ENCODE measurements at regions not wholly inside any gene's neighbourhood (a gene's known extent, or its start where the extent isn't known, plus 50 kb on each side); places are given as distances from the start of the nearest gene placed in this dataset.

GRCh38 chr4:159673221-159673620 lies 570.3 kb downstream of the RAPGEF2 start:
- no peaks in the 10 kb centered on the region for H3K9me3 Mint-ChIP-seq (ENCODE audit: unreplicated experiment)
- H3K27me3 Mint-ChIP-seq (ENCODE audit: insufficient read depth, unreplicated experiment), result no peaks in the 10 kb centered on the region
- H3K27ac Mint-ChIP-seq (ENCODE audit: unreplicated experiment), result no peak overlapping the region
- CTCF ChIA-PET, result no interaction called here
- no peak for TF ChIP-seq CTCF (IDR thresholded peaks at IDR 0.05; ENCODE audit: insufficient read depth in 1 of 2, low read depth in 1 of 2, low read length in 1 of 2, severe bottlenecking in 1 of 2, unreplicated experiment in 1 of 2)
- no peaks in the 10 kb centered on the region for H3K36me3 Mint-ChIP-seq (ENCODE audit: insufficient read depth, unreplicated experiment)
- no peak for DNase-seq
- Histone ChIP-seq H3K36me3 (ENCODE audit: control insufficient read depth, insufficient read depth, low read length) (no peaks in the 10 kb centered on the region), H3K4me3 (ENCODE audit: low read depth, low read length) (no peak overlapping the region), H3K4me1 (no peaks in the 10 kb centered on the region), H3K27me3 (replicated peaks; ENCODE audit: control insufficient read depth, insufficient read depth, low read length) (no peaks in the 10 kb centered on the region), H3K9me3 (no peaks in the 10 kb centered on the region)
- no peak overlapping the region for H3K4me3 Mint-ChIP-seq (ENCODE audit: unreplicated experiment)
- H3K4me1 Mint-ChIP-seq (ENCODE audit: low read depth, unreplicated experiment), result no peaks in the 10 kb centered on the region
- BruUV-seq (replicated peaks), result no TSS peak
- POLR2A ChIA-PET, result no interaction called here
- intact Hi-C loops (cut with micrococcal nuclease; ENCODE audit: unreplicated experiment), result no loop called here

- Mint-ChIP-seq H3K27me3 (ENCODE audit: insufficient read depth, unreplicated experiment) (no peaks in the 10 kb centered on the region), H3K36me3 (ENCODE audit: insufficient read depth, unreplicated experiment) (no peaks in the 10 kb centered on the region), H3K4me3 (ENCODE audit: unreplicated experiment) (no peak overlapping the region), H3K9me3 (ENCODE audit: unreplicated experiment) (no peaks in the 10 kb centered on the region), H3K4me1 (ENCODE audit: low read depth, unreplicated experiment) (no peaks in the 10 kb centered on the region), H3K27ac (ENCODE audit: unreplicated experiment) (no peak overlapping the region)
- Histone ChIP-seq H3K4me1 (no peaks in the 10 kb centered on the region), H3K27me3 (replicated peaks; ENCODE audit: control insufficient read depth, insufficient read depth, low read length) (no peaks in the 10 kb centered on the region), H3K4me3 (ENCODE audit: low read depth, low read length) (no peak overlapping the region), H3K36me3 (ENCODE audit: control insufficient read depth, insufficient read depth, low read length) (no peaks in the 10 kb centered on the region), H3K9me3 (no peaks in the 10 kb centered on the region)
- ChIA-PET CTCF (no interaction called here), POLR2A (no interaction called here)
- no TSS peak for BruUV-seq (replicated peaks)
- DNase-seq, result no peak
- TF ChIP-seq CTCF (IDR thresholded peaks at IDR 0.05; ENCODE audit: insufficient read depth in 1 of 2, low read depth in 1 of 2, low read length in 1 of 2, severe bottlenecking in 1 of 2, unreplicated experiment in 1 of 2), result no peak
- intact Hi-C loops (cut with micrococcal nuclease; ENCODE audit: unreplicated experiment), result no loop called here
Observed at GRCh38 chr4:159674241-159674640, 571.4 kb downstream of the RAPGEF2 start.

- intact Hi-C loops (cut with micrococcal nuclease; ENCODE audit: unreplicated experiment), result no loop called here
- no TSS peak for BruUV-seq (replicated peaks)
- H3K27me3 Mint-ChIP-seq (ENCODE audit: insufficient read depth, unreplicated experiment), result no peaks in the 10 kb centered on the region
Observed at GRCh38 chr4:159677521-159677920, 574.6 kb downstream of the RAPGEF2 start.

More at GRCh38 chr4:159677521-159677920, 574.6 kb downstream of the RAPGEF2 start:
- Histone ChIP-seq H3K4me3 (ENCODE audit: low read depth, low read length) (no peak overlapping the region), H3K27me3 (replicated peaks; ENCODE audit: control insufficient read depth, insufficient read depth, low read length) (no peaks in the 10 kb centered on the region), H3K4me1 (no peaks in the 10 kb centered on the region), H3K36me3 (ENCODE audit: control insufficient read depth, insufficient read depth, low read length) (no peaks in the 10 kb centered on the region), H3K9me3 (no peaks in the 10 kb centered on the region)
- Mint-ChIP-seq H3K4me3 (ENCODE audit: unreplicated experiment) (no peak overlapping the region), H3K27ac (ENCODE audit: unreplicated experiment) (no peak overlapping the region), H3K9me3 (ENCODE audit: unreplicated experiment) (no peaks in the 10 kb centered on the region), H3K4me1 (ENCODE audit: low read depth, unreplicated experiment) (no peaks in the 10 kb centered on the region), H3K36me3 (ENCODE audit: insufficient read depth, unreplicated experiment) (no peaks in the 10 kb centered on the region)
- TF ChIP-seq CTCF (IDR thresholded peaks at IDR 0.05; ENCODE audit: insufficient read depth in 1 of 2, low read depth in 1 of 2, low read length in 1 of 2, severe bottlenecking in 1 of 2, unreplicated experiment in 1 of 2), result no peak
- no peak for DNase-seq
- POLR2A ChIA-PET, result no interaction called here
- CTCF ChIA-PET, result no interaction called here

All from Caco-2 (cell line).